ENCODE measurements at regions not wholly inside any gene's neighbourhood (a gene's known extent, or its start where the extent isn't known, plus 50 kb on each side); places are given as distances from the start of the nearest gene placed in this dataset.

GRCh38 chr22:40122792-40123191 lies 54.9 kb upstream of the TNRC6B start:
- H3K4me3 ChIP-seq (ENCODE audit: control insufficient read depth, low read depth, low read length): no peak overlapping the region
- TF ChIP-seq, protein P1, sequence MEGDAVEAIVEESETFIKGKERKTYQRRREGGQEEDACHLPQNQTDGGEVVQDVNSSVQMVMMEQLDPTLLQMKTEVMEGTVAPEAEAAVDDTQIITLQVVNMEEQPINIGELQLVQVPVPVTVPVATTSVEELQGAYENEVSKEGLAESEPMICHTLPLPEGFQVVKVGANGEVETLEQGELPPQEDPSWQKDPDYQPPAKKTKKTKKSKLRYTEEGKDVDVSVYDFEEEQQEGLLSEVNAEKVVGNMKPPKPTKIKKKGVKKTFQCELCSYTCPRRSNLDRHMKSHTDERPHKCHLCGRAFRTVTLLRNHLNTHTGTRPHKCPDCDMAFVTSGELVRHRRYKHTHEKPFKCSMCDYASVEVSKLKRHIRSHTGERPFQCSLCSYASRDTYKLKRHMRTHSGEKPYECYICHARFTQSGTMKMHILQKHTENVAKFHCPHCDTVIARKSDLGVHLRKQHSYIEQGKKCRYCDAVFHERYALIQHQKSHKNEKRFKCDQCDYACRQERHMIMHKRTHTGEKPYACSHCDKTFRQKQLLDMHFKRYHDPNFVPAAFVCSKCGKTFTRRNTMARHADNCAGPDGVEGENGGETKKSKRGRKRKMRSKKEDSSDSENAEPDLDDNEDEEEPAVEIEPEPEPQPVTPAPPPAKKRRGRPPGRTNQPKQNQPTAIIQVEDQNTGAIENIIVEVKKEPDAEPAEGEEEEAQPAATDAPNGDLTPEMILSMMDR (conservative IDR thresholded peaks at IDR 0.05; ENCODE audit: control insufficient read depth, insufficient read depth, low read depth, low read length): no peak
- DNase-seq (ENCODE audit: low read depth): no peak

DNA sequence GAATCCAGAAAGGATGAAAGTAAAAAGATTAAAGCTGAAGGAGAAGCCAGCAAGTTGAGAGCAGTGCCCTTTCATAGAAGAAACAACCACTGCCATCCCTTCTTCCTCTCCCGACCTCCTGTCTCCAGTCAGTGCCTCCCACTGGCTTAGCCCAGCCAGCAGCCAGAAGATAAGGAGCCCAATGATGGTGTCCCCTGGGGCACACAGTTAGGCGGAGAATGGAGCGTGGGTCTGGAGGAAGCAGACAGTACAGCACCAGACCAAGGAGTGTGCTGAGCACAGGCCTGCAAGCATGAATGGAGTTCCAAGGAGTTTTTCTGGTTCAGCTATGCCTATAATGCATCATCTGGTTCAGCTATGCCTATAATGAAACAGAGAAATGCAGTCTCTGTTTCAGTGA lies 54.3 kb upstream of the TNRC6B start:
- TF ChIP-seq, protein P1 (conservative IDR thresholded peaks at IDR 0.05; ENCODE audit: control insufficient read depth, insufficient read depth, low read depth, low read length): no peak
- no peak for DNase-seq (ENCODE audit: low read depth)
- no peak overlapping the region for H3K4me3 ChIP-seq (ENCODE audit: control insufficient read depth, low read depth, low read length)

Data from fibroblast of mammary gland (primary cell).